Spleen (tissue), 11 donors: ENCODE measurements at regions not wholly inside any gene's neighbourhood (a gene's known extent, or its start where the extent isn't known, plus 50 kb on each side); places are given as distances from the start of the nearest gene placed in this dataset.

Experiments
- DNase-seq: peaks from one replicate; pipeline ENCODE4 v3.0.0-alpha.2; 2020
- H3K27ac ChIP-seq, 8 donors: fragments of 200-600 bp; sonication (generic) in 7 of 8; 1 replicate in 4 of 8; 2 replicates in 4 of 8; pipeline versions ENCODE4 v1.5.0 to v1.8.0; 2016 to 2021; ENCODE audit warnings: inconsistent platforms in 4 of 8, mild to moderate bottlenecking in 4 of 8, moderate library complexity in 1 of 8
- H3K27me3 ChIP-seq, 7 donors: fragments of 200-600 bp; sonication (generic) in 6 of 7; replicated peaks in 1 of 7; 1 replicate in 4 of 7; 2 replicates in 3 of 7; pipeline versions ENCODE4 v1.5.0 to v1.8.0; 2016 to 2021; ENCODE audit warnings: inconsistent platforms in 3 of 7, mild to moderate bottlenecking in 1 of 7
- H3K36me3 ChIP-seq, 6 donors: fragments of 200-600 bp; sonication (generic) in 5 of 6; 1 replicate in 4 of 6; 2 replicates in 2 of 6; pipeline versions ENCODE4 v1.5.0 to v1.8.0; 2016 to 2021; ENCODE audit warnings: inconsistent platforms in 2 of 6
- H3K4me1 ChIP-seq, 6 donors: fragments of 200-600 bp; sonication (generic) in 5 of 6; 1 replicate in 3 of 6; 2 replicates in 3 of 6; pipeline versions ENCODE4 v1.5.0 to v1.8.0; 2016 to 2021; ENCODE audit warnings: inconsistent platforms in 3 of 6
- H3K4me3 ChIP-seq, 8 donors: fragments of 200-600 bp; sonication (generic) in 7 of 8; 1 replicate in 4 of 8; 2 replicates in 4 of 8; pipeline versions ENCODE4 v1.5.0 to v1.8.0; 2016 to 2021; ENCODE audit warnings: inconsistent platforms in 4 of 8, mild to moderate bottlenecking in 4 of 8, moderate library complexity in 2 of 8
- H3K9me3 ChIP-seq, 8 donors: fragments of 200-600 bp; sonication (generic) in 7 of 8; 1 replicate in 4 of 8; 2 replicates in 4 of 8; pipeline versions ENCODE4 v1.5.0 to v1.8.0; 2016 to 2021; ENCODE audit warnings: inconsistent platforms in 4 of 8
- POLR2A ChIP-seq, 3 donors: fragments of 450-650 bp; IDR thresholded peaks; one replicate each; pipeline ENCODE4 v1.5.1; 2017; ENCODE audit warnings: antibody characterized with exemption in 3 of 3, mild to moderate bottlenecking in 1 of 3
- POLR2AphosphoS5 ChIP-seq, 3 donors: sonication (generic); formaldehyde crosslinking; IDR thresholded peaks; one replicate each; pipeline ENCODE4 v1.5.1; 2017; ENCODE audit warnings: antibody characterized with exemption in 3 of 3
- WGBS, 5 donors: extraction: QIAGEN DNeasy Blood & Tissue Kit in 3 of 5; methylation state at CpG; one replicate each; pipeline versions ENCODE4 v1.1.5 to v1.1.7; 2013 to 2018; 5-methylcytosine and 5-hydroxymethylcytosine counted together
- intact Hi-C: fragments of 100-400 bp; cut with DNase I; formaldehyde crosslinking; loops from one replicate; pipeline ENCODE4 v1.15.0; 2023; ENCODE audit warnings: low total_unique reads
- TF ChIP-seq, protein P1 (sequence below), 11 experiments: fragments of 200-600 bp in 7 of 11; fragments of 450-650 bp in 4 of 11; sonication (generic) in 4 of 11; IDR thresholded peaks in 8 of 11; conservative IDR thresholded peaks in 3 of 11; 1 replicate in 7 of 11; 2 replicates in 4 of 11; pipeline versions ENCODE4 v1.4.0 to v1.8.0; 2016 to 2021; ENCODE audit warnings: antibody characterized with exemption in 11 of 11, inconsistent platforms in 4 of 11, mild to moderate bottlenecking in 1 of 11
- donor health status: healthy with polysubstance abuse.
- donor health status: DM: no; HTN: no; CAD: no; lungs with moderate emphysema.
- donor health status: DM: no; HTN: no; CAD: no.
- donor health status: Bipolar disorder and iron deficiency.
- donor health status: healthy.
- donor health status: DM: no; HTN: no; CAD: no.
- donor health status: DM: yes; HTN: yes; CAD: no.

DNA sequence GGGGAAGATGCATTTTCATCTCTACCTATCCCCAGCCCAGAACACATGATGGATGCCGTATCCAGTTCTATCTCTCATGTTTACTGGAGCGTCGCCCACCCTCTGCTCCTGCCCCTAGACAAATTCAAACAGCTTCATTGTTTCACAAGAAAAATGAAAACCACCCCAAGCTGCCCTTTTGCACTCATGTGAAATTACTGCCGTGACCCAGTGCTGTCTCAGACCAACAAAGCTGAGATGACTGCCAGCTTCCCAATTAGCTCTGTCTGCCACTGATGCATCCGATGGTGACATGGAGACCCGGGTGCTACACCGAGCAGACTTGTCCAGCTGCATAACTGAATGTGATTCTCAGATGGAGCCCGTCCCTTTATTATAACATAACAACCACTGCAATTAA, 67.7 kb downstream of the FOXI2 start:
- no peaks in the 10 kb centered on the region for H3K36me3 ChIP-seq
- TF ChIP-seq, protein P1, sequence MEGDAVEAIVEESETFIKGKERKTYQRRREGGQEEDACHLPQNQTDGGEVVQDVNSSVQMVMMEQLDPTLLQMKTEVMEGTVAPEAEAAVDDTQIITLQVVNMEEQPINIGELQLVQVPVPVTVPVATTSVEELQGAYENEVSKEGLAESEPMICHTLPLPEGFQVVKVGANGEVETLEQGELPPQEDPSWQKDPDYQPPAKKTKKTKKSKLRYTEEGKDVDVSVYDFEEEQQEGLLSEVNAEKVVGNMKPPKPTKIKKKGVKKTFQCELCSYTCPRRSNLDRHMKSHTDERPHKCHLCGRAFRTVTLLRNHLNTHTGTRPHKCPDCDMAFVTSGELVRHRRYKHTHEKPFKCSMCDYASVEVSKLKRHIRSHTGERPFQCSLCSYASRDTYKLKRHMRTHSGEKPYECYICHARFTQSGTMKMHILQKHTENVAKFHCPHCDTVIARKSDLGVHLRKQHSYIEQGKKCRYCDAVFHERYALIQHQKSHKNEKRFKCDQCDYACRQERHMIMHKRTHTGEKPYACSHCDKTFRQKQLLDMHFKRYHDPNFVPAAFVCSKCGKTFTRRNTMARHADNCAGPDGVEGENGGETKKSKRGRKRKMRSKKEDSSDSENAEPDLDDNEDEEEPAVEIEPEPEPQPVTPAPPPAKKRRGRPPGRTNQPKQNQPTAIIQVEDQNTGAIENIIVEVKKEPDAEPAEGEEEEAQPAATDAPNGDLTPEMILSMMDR (IDR thresholded peaks at IDR 0.05 in 8 of 11, conservative IDR thresholded peaks at IDR 0.05 in 3 of 11), result no peak
- TF ChIP-seq POLR2AphosphoS5 (IDR thresholded peaks at IDR 0.05) (no peak), POLR2A (IDR thresholded peaks at IDR 0.05) (no peak)
- no peaks in the 10 kb centered on the region for H3K4me1 ChIP-seq
- no peak for DNase-seq
- no peak overlapping the region for H3K27ac ChIP-seq
- no peak overlapping the region for H3K4me3 ChIP-seq
- WGBS, 5 donors, result 88 to 96% (median 89%) methylated on average over 8 of the region's 8 CpGs
- peaks cover 0 to 5% (median 0%) of the 10 kb centered on the region in 8 donors for H3K9me3 ChIP-seq
- H3K27me3 ChIP-seq, result peaks cover 0 to 13% (median 0%) of the 10 kb centered on the region in 7 donors
- intact Hi-C loops, result no loop called here

DNA sequence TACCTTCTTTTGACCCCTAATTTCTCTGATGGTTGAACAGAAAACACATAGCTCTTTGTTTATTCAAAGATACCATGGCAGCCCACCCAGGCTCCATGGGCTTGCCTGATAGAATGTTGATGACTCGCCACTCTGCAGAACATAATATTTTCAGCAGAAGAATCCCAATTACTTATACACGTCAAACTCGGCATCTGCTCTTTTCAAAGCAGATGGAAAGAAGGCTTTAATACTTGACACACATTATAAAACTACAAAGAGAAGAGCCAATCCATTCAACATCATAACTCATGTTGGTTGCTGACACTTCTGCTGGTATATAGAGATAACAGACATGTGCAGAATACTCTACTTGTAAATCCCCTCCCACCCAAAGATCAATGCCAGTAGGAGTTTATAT, 69.0 kb downstream of the FOXI2 start:
- H3K4me1 ChIP-seq, result no peaks in the 10 kb centered on the region
- H3K27me3 ChIP-seq, result peaks cover 0 to 13% (median 0%) of the 10 kb centered on the region in 7 donors
- peaks cover 0 to 5% (median 0%) of the 10 kb centered on the region in 8 donors for H3K9me3 ChIP-seq
- H3K4me3 ChIP-seq, result no peak overlapping the region
- intact Hi-C loops, result no loop called here
- H3K36me3 ChIP-seq, result no peaks in the 10 kb centered on the region
- WGBS, 5 donors, result 82 to 93% (median 85%) methylated on average over 3 of the region's 3 CpGs
- TF ChIP-seq POLR2A (IDR thresholded peaks at IDR 0.05), result no peak
- TF ChIP-seq, protein P1 (IDR thresholded peaks at IDR 0.05 in 8 of 11, conservative IDR thresholded peaks at IDR 0.05 in 3 of 11), result no peak
- no peak for TF ChIP-seq POLR2AphosphoS5 (IDR thresholded peaks at IDR 0.05)
- DNase-seq, result no peak
- no peak overlapping the region for H3K27ac ChIP-seq

DNA sequence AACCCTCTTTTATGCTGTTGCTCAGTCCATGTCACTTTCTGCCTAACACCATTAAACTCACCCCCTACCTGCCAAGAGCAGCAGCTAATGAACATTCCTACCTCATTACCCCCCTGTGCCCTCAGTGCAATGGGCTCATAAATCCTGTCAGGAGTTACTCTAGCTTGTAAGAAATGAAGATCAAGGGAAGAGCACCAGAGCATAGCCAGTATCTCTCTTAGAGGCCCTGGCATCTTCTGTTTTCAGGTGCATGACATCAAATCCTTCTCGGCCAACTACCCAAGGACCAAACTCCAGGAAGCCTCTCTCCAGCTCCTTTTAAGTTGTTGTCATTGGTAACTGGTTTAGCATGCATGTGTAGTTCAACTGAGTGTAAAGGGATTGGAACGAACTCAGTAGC, 75.1 kb downstream of the FOXI2 start:
- Histone ChIP-seq H3K36me3 (no peaks in the 10 kb centered on the region), H3K4me3 (no peak overlapping the region), H3K9me3 (peaks cover 0 to 5% (median 0%) of the 10 kb centered on the region in 8 donors), H3K4me1 (no peaks in the 10 kb centered on the region), H3K27ac (no peak overlapping the region), H3K27me3 (peaks cover 0 to 13% (median 0%) of the 10 kb centered on the region in 7 donors)
- intact Hi-C loops, result no loop called here
- no peak for DNase-seq
- TF ChIP-seq POLR2AphosphoS5 (IDR thresholded peaks at IDR 0.05) (no peak), POLR2A (IDR thresholded peaks at IDR 0.05) (no peak)
- TF ChIP-seq, protein P1 (IDR thresholded peaks at IDR 0.05 in 8 of 11, conservative IDR thresholded peaks at IDR 0.05 in 3 of 11), result no peak
- 68 to 83% (median 73%) methylated on average over 2 of the region's 2 CpGs for whole genome bisulfite sequencing, 5 donors

DNA sequence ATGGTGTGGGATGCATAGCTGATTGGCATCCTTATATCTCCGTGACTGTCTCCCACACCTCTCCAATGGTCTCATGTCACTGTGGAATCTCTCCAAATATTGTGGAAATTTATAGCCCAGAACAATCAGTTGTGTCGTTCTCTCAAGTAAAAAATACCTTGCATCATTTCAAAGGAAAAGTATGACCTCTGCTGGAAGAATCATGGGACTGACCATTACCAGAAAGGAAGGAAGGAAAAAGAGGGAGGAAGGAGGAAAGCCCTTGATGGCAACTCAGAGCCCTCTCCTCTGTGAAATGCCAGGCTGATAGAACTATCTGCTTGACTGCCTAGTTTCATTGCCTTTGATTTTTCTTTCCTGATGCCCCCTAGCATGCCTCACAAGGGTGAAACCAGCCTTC, 76.3 kb downstream of the FOXI2 start:
- Histone ChIP-seq H3K27ac (no peak overlapping the region), H3K36me3 (no peaks in the 10 kb centered on the region), H3K9me3 (peaks cover 0 to 5% (median 0%) of the 10 kb centered on the region in 8 donors), H3K27me3 (peaks cover 0 to 8% (median 0%) of the 10 kb centered on the region in 7 donors), H3K4me1 (no peaks in the 10 kb centered on the region), H3K4me3 (no peak overlapping the region)
- WGBS, 5 donors, result 13 to 31% (median 24%) methylated on average over 2 of the region's 2 CpGs
- no peak for TF ChIP-seq POLR2A (IDR thresholded peaks at IDR 0.05)
- intact Hi-C loops, result no loop called here
- no peak for DNase-seq

DNA sequence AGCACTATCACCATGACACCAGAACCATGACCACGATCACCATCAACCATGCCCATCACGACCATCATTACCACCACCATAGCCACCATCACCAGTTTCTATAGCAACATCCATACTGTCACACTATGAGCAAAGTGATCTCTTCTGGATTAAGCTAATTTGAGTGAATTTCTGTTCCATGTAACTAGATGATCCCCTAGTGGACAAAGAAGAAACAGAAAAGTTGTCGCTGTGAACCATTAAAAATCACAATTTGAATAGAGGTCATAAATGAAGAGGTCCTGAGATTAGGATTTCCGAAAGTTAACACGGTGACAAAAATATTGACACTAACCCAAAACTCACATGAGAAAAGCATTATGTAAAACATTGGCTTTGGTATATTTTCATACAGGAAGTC, 77.6 kb downstream of the CLRN3 start:
- H3K9me3 ChIP-seq, result no peaks in the 10 kb centered on the region
- no peak overlapping the region for H3K4me3 ChIP-seq
- no peaks in the 10 kb centered on the region for H3K36me3 ChIP-seq
- H3K27ac ChIP-seq, result no peak overlapping the region
- no peaks in the 10 kb centered on the region for H3K4me1 ChIP-seq
- no peak for DNase-seq
- intact Hi-C loops, result no loop called here
- TF ChIP-seq POLR2AphosphoS5 (IDR thresholded peaks at IDR 0.05) (no peak), POLR2A (IDR thresholded peaks at IDR 0.05) (no peak)
- TF ChIP-seq, protein P1 (IDR thresholded peaks at IDR 0.05 in 8 of 11, conservative IDR thresholded peaks at IDR 0.05 in 3 of 11), result peak in 1 of 11 experiments; percentile 10
- H3K27me3 ChIP-seq, result no peaks in the 10 kb centered on the region
- WGBS, 5 donors, result 71 to 84% (median 74%) methylated on average over 5 of the region's 5 CpGs
